NOMO-1 (cell line): ENCODE measurements at regions not wholly inside any gene's neighbourhood (a gene's known extent, or its start where the extent isn't known, plus 50 kb on each side); places are given as distances from the start of the nearest gene placed in this dataset.

ENCODE experiments used
- DNase-seq, 2 experiments: peaks; one replicate each; lab custom pipeline; 2025; ENCODE audit not compliant: unreplicated experiment in 2 of 2; lab: John Stamatoyannopoulos, UW

GRCh38 chr10:44064987-44065787 is 319.7 kb downstream of the CXCL12 start:
- no peak for DNase-seq

GRCh38 chr10:44064317-44064716 is 320.6 kb downstream of the CXCL12 start:
- no peak for DNase-seq

- DNase-seq: no peak
These were observed 321.2 kb downstream of the CXCL12 start for GRCh38 chr10:44063686-44064085.

GRCh38 chr10:44060719-44061118 is 324.2 kb downstream of the CXCL12 start:
- DNase-seq: no peak

- no peak for DNase-seq
These were observed 324.7 kb downstream of the CXCL12 start for GRCh38 chr10:44060221-44060620.

GRCh38 chr10:44058259-44058658 is 326.6 kb downstream of the CXCL12 start:
- DNase-seq: no peak

- no peak for DNase-seq
These were observed 327.7 kb downstream of the CXCL12 start for GRCh38 chr10:44056967-44057805.

GRCh38 chr10:44056206-44056605 is 328.7 kb downstream of the CXCL12 start:
- DNase-seq: no peak

- DNase-seq: no peak
These were observed 330.9 kb downstream of the CXCL12 start for GRCh38 chr10:44054046-44054445.

GRCh38 chr10:44053391-44053790 is 331.5 kb downstream of the CXCL12 start:
- DNase-seq: no peak

GRCh38 chr10:44051584-44052385 is 333.1 kb downstream of the CXCL12 start:
- DNase-seq: no peak

- no peak for DNase-seq
These were observed 333.8 kb downstream of the CXCL12 start for GRCh38 chr10:44051091-44051490.

GRCh38 chr10:44049301-44050015 is 335.4 kb downstream of the CXCL12 start:
- no peak for DNase-seq

- no peak for DNase-seq
These were observed 337.5 kb downstream of the CXCL12 start for GRCh38 chr10:44047361-44047760.

- no peak for DNase-seq
These were observed 338.3 kb downstream of the CXCL12 start for GRCh38 chr10:44046605-44047004.

- DNase-seq: no peak
These were observed 339.9 kb downstream of the CXCL12 start for GRCh38 chr10:44045020-44045419.

- no peak for DNase-seq
These were observed 340.3 kb downstream of the CXCL12 start for GRCh38 chr10:44044549-44044948.

- DNase-seq: no peak
These were observed 341.1 kb downstream of the CXCL12 start for GRCh38 chr10:44043646-44044375.

GRCh38 chr10:44042926-44043602 is 341.8 kb downstream of the CXCL12 start:
- no peak for DNase-seq
